ENCODE measurements at regions not wholly inside any gene's neighbourhood (a gene's known extent, or its start where the extent isn't known, plus 50 kb on each side); places are given as distances from the start of the nearest gene placed in this dataset.

- intact Hi-C loops (cut with DNase I) = no loop called here
- TF ChIP-seq CTCF (IDR thresholded peaks at IDR 0.05) = peak; percentile 69 to 76
- peak; percentile 94 for ATAC-seq
Measured at GRCh38 chr4:26028793-26029567, 115.0 kb downstream of the SMIM20 start.

DNA sequence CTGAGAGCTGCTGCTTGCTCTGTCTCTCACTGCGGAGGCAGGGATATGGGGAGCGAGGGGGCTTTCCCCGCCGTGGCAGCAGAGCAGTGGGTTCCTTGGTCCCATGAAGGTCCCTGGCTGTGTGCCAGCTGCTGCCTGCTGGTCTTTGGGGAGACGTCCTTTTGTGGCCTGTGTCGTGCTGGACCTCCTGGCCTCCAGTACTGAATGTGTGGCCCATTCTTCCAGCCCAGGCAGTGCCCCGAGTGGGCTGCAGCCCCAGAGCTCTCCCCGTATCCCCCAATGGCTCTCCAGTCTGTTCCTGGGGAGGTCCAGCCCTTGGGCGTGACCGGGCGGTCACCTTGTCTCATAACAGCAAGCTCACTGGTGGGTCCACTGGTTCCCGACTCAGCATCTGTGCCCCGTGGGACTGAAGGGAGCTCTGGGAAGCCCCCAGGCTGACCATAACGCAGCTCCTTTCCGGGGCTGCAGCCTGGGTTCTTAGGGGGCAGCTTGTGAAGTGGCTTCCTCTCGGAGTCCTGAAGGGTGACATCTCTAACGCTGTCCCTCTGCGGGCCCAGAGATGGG, 115.6 kb downstream of the SMIM20 start:
- no peak overlapping the region for H3K4me3 ChIP-seq
- no peak overlapping the region for H3K27ac ChIP-seq
- H3K27me3 ChIP-seq = peaks cover 0 to 17% of the 10 kb centered on the region in 2 donors
- TF ChIP-seq CTCF (IDR thresholded peaks at IDR 0.05) = no peak
- H3K36me3 ChIP-seq = no peaks in the 10 kb centered on the region
- H3K4me1 ChIP-seq = peaks cover 4 to 15% of the 10 kb centered on the region in 2 donors
- DNase-seq (no peak), ATAC-seq (no peak)
- intact Hi-C loops (cut with DNase I) = no loop called here
- H3K9me3 ChIP-seq = no peaks in the 10 kb centered on the region

More at GRCh38 chr4:26028793-26029567, 115.0 kb downstream of the SMIM20 start:
- Histone ChIP-seq H3K27ac (no peak overlapping the region), H3K4me3 (no peak overlapping the region), H3K27me3 (peaks cover 0 to 17% of the 10 kb centered on the region in 2 donors), H3K9me3 (no peaks in the 10 kb centered on the region), H3K36me3 (no peaks in the 10 kb centered on the region), H3K4me1 (peaks cover 4 to 15% of the 10 kb centered on the region in 2 donors)
- DNase-seq = peak; percentile 56 to 97 (median 78)

DNA sequence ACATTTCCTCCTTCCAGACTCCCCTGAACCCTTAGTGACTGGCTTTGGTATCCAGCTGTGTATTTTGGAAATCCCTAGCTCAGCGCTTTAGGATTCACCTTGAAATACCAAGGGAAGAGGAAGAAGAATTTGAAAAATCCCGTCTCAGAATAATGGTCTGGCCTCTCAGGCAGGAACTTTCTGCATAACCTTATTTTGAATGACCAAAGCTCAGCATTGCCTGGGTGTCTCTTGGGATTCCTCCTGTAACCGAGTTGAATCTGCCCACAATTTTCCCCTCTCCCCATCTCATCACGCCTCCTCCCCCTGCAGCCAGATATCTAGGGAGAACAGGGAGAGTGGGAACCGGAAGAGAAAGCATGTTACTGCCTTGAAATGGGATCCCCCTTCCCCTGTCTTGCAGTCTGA, 116.2 kb downstream of the SMIM20 start:
- Histone ChIP-seq H3K27ac (no peak overlapping the region), H3K36me3 (no peaks in the 10 kb centered on the region), H3K4me3 (no peak overlapping the region), H3K4me1 (peaks cover 4 to 15% of the 10 kb centered on the region in 2 donors), H3K27me3 (peaks cover 0 to 17% of the 10 kb centered on the region in 2 donors), H3K9me3 (no peaks in the 10 kb centered on the region)
- ATAC-seq (no peak), DNase-seq (no peak)
- no peak for TF ChIP-seq CTCF (IDR thresholded peaks at IDR 0.05)
- intact Hi-C loops (cut with DNase I) = no loop called here

GRCh38 chr4:26030780-26031179, 116.8 kb downstream of the SMIM20 start:
- Histone ChIP-seq H3K4me3 (no peak overlapping the region), H3K27ac (no peak overlapping the region)

More at GRCh38 chr4:26030780-26031179, 116.8 kb downstream of the SMIM20 start:
- no peak for DNase-seq
- peaks cover 0 to 17% of the 10 kb centered on the region in 2 donors for H3K27me3 ChIP-seq
- intact Hi-C loops (cut with DNase I) = no loop called here
- peaks cover 4 to 15% of the 10 kb centered on the region in 2 donors for H3K4me1 ChIP-seq
- no peak for TF ChIP-seq CTCF (IDR thresholded peaks at IDR 0.05)
- no peak for ATAC-seq
- no peaks in the 10 kb centered on the region for H3K36me3 ChIP-seq
- no peaks in the 10 kb centered on the region for H3K9me3 ChIP-seq

Measured in left lung (tissue), 4 donors.